ENCODE measurements at regions not wholly inside any gene's neighbourhood (a gene's known extent, or its start where the extent isn't known, plus 50 kb on each side); places are given as distances from the start of the nearest gene placed in this dataset.
"Not testable (repeated sequence)": the region's sequence is repeated elsewhere in the genome, so short reads cannot be mapped to it uniquely, and the experiment has no call there.

DNA sequence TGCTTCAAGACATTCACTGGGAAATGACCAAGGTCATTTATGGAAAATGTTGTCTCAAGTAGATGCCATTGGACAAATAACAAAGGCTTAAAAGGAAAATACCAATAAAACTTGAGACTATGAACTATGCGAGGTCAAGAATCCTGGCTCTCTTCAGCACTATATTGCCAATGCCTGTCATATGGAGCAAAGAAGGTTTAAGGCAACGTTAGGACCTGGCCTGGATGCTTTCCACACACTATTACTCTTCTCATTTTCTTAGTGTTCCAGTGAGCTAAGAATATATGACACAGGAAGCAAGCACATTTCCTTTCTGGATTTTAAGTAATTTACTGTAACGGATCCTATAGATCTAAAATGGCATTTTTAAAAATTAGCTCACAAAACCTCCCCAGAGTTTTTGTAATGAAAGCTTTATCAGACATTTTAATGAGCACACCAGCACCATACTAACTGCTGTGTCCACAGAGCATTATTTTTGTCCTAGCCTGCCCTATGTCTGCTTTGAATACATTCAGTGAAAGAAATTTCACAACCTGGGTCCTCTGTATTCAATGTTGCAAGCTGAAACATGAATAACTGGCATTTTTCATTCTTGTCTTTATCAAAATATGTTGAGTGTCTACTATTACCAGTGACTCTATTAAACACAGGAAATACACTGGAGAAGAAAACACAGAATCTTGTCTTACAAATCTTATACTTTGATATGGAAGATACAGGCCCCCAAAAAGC is 315.6 kb downstream of the CETN3 start:
- H3K36me3 ChIP-seq: no peaks in the 10 kb centered on the region
- no peak for DNase-seq (ENCODE audit: extremely low spot score in 2 of 2)
- no peak overlapping the region for H3K4me3 ChIP-seq
- no peaks in the 10 kb centered on the region for H3K4me1 ChIP-seq
- no peaks in the 10 kb centered on the region for H3K27me3 ChIP-seq
- no peaks in the 10 kb centered on the region for H3K9me3 ChIP-seq
- no peak overlapping the region for H3K27ac ChIP-seq
- no peak for TF ChIP-seq POLR2AphosphoS5 (IDR thresholded peaks at IDR 0.05; ENCODE audit: insufficient read depth in 1 of 2, low read depth in 1 of 2)
- TF ChIP-seq, protein P1, sequence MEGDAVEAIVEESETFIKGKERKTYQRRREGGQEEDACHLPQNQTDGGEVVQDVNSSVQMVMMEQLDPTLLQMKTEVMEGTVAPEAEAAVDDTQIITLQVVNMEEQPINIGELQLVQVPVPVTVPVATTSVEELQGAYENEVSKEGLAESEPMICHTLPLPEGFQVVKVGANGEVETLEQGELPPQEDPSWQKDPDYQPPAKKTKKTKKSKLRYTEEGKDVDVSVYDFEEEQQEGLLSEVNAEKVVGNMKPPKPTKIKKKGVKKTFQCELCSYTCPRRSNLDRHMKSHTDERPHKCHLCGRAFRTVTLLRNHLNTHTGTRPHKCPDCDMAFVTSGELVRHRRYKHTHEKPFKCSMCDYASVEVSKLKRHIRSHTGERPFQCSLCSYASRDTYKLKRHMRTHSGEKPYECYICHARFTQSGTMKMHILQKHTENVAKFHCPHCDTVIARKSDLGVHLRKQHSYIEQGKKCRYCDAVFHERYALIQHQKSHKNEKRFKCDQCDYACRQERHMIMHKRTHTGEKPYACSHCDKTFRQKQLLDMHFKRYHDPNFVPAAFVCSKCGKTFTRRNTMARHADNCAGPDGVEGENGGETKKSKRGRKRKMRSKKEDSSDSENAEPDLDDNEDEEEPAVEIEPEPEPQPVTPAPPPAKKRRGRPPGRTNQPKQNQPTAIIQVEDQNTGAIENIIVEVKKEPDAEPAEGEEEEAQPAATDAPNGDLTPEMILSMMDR (IDR thresholded peaks at IDR 0.05): no peak
- TF ChIP-seq POLR2A (IDR thresholded peaks at IDR 0.05): no peak
- intact Hi-C loops (cut with DNase I): no loop called here

DNA sequence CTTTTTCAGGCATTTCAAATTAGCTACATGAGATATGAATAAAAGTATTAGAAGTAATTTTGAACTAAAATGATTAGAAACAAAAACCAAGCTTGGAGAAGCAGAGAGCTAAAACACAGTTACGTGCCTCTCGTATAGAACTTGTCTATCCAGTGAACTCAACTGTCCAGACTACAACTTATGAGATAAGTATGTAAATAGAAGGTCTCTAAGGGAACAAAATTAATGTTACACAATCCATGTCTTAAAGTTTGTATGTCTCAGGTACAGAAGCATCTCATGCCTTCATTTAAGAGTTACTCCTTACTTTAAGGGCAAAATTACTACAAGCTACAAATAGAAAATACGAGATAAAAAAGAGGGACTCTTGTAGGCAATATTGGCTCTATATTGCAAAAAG is 316.8 kb downstream of the CETN3 start:
- no peak for DNase-seq (ENCODE audit: extremely low spot score in 2 of 2)
- TF ChIP-seq, protein P1 (IDR thresholded peaks at IDR 0.05): no peak
- no peak for TF ChIP-seq POLR2AphosphoS5 (IDR thresholded peaks at IDR 0.05; ENCODE audit: insufficient read depth in 1 of 2, low read depth in 1 of 2)
- TF ChIP-seq POLR2A (IDR thresholded peaks at IDR 0.05): no peak
- Histone ChIP-seq H3K9me3 (no peaks in the 10 kb centered on the region), H3K4me1 (no peaks in the 10 kb centered on the region), H3K27ac (no peak overlapping the region), H3K27me3 (no peaks in the 10 kb centered on the region), H3K36me3 (no peaks in the 10 kb centered on the region), H3K4me3 (no peak overlapping the region)
- intact Hi-C loops (cut with DNase I): no loop called here

DNA sequence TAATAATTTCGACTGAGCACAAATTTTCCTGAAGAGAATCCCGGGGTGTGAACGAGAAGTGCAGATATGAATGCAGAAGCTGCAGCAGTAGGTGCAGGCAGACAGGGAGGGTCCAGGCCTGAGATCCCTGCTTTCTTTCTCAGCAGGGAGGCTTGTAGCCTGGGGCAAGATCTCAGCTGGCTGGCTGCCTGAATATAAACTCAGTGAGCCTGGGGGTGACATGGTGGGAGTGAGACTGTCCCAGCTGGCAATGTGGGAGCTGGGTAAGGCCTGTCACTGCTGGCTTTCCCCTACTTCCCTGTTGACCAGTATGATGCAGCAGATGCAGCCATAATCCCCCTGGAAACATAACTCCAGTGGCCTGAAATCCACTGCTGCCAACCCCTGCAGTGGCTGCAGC is 325.2 kb downstream of the CETN3 start:
- Histone ChIP-seq H3K9me3 (no peaks in the 10 kb centered on the region), H3K27me3 (no peaks in the 10 kb centered on the region), H3K27ac (no peak overlapping the region), H3K4me3 (no peak overlapping the region), H3K4me1 (no peaks in the 10 kb centered on the region), H3K36me3 (no peaks in the 10 kb centered on the region)
- TF ChIP-seq POLR2A (IDR thresholded peaks at IDR 0.05) (no peak), POLR2AphosphoS5 (IDR thresholded peaks at IDR 0.05; ENCODE audit: insufficient read depth in 1 of 2, low read depth in 1 of 2) (no peak)
- TF ChIP-seq, protein P1 (IDR thresholded peaks at IDR 0.05): no peak
- intact Hi-C loops (cut with DNase I): no loop called here
- DNase-seq (ENCODE audit: extremely low spot score in 2 of 2): no peak

DNA sequence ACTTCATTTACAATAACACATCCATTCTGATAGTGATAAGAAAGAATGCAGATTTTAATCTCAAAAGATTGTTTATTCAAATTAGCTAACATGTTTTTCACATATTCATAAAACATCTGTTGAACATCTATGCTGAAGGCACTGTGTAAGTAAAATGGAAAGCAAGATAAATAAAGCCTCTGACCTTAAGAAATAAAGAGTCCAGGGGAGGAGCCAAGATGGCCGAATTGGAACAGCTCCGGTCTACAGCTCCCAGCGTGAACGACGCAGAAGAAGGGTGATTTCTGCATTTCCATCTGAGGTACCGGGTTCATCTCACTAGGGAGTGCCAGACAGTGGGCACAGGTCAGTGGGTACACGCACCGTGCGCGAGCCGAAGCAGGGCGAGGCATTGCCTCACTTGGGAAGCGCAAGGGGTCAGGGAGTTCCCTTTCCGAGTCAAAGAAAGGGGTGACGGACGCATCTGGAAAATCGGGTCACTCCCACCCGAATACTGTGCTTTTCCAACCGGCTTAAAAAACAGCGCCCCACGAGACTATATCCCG is 336.5 kb downstream of the CETN3 start:
- H3K9me3 ChIP-seq; H3K27me3 ChIP-seq; H3K36me3 ChIP-seq; DNase-seq (ENCODE audit: extremely low spot score in 2 of 2); H3K27ac ChIP-seq; H3K4me1 ChIP-seq; H3K4me3 ChIP-seq: not testable (repeated sequence)
- intact Hi-C loops (cut with DNase I): loop anchor here (2.0 kb wide), 1 partner anchor 62 kb away; no protein-coding TSS in a partner anchor

DNA sequence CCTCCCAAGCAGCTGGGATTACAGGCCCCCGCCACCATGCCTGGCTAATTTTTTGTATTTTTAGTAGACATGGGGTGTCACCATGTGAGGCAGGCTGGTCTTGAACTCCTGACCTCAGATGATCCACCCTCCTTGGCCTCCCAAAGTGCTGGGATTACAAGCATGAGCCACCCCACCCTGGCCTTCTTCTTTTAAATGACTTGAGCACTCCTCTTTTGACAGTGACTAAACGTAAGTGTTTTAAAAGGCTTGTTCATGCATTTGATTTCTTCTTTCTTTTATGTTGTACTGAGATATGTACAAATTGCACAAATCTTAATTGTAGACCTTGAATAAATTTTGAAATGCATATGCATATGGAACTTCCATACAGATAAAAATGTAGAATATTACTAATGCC is 337.9 kb downstream of the CETN3 start:
- DNase-seq (ENCODE audit: extremely low spot score in 2 of 2): no peak
- H3K27ac ChIP-seq: no peak overlapping the region
- no peak overlapping the region for H3K4me3 ChIP-seq
- intact Hi-C loops (cut with DNase I): loop anchor here (2.0 kb wide), 1 partner anchor 63 kb away; no protein-coding TSS in a partner anchor
- no peaks in the 10 kb centered on the region for H3K4me1 ChIP-seq
- TF ChIP-seq, protein P1 (IDR thresholded peaks at IDR 0.05): no peak
- TF ChIP-seq POLR2A (IDR thresholded peaks at IDR 0.05) (no peak), POLR2AphosphoS5 (IDR thresholded peaks at IDR 0.05; ENCODE audit: insufficient read depth in 1 of 2, low read depth in 1 of 2) (no peak)
- no peaks in the 10 kb centered on the region for H3K27me3 ChIP-seq
- H3K36me3 ChIP-seq: no peaks in the 10 kb centered on the region
- H3K9me3 ChIP-seq: no peaks in the 10 kb centered on the region
